Breast epithelium (tissue), 4 donors: ENCODE measurements at regions not wholly inside any gene's neighbourhood (a gene's known extent, or its start where the extent isn't known, plus 50 kb on each side); places are given as distances from the start of the nearest gene placed in this dataset.

Experiments
- DNase-seq, 2 donors: peaks; one replicate each; pipeline ENCODE4 v3.0.0-alpha.2; 2019; ENCODE audit warnings: low spot score in 2 of 2
- H3K27ac ChIP-seq, 2 donors: fragments of 200-600 bp; sonication (generic) in 1 of 2; one replicate each; pipeline ENCODE4 v1.5.1; 2016 to 2019; ENCODE audit warnings: mild to moderate bottlenecking in 1 of 2
- H3K27me3 ChIP-seq, 2 donors: fragments of 200-600 bp; sonication (generic) in 1 of 2; one replicate each; pipeline versions ENCODE4 v1.5.1 to v1.6.0; 2017 to 2019; ENCODE audit warnings: control low read depth in 1 of 2, mild to moderate bottlenecking in 1 of 2
- H3K36me3 ChIP-seq: fragments of 200-600 bp; one replicate; pipeline ENCODE4 v1.5.1; 2019
- H3K4me1 ChIP-seq, 2 donors: fragments of 200-600 bp; sonication (generic); one replicate each; pipeline ENCODE4 v1.5.1; 2016 to 2019; ENCODE audit warnings: control low read depth in 1 of 2
- H3K4me3 ChIP-seq, 3 donors: fragments of 200-600 bp; sonication (generic); 1 replicate in 2 of 3; 2 replicates in 1 of 3; pipeline ENCODE4 v1.5.1; 2016 to 2019; ENCODE audit warnings: mild to moderate bottlenecking in 3 of 3, moderate library complexity in 2 of 3
- H3K9me3 ChIP-seq, 2 donors: fragments of 200-600 bp; sonication (generic) in 1 of 2; one replicate each; pipeline ENCODE4 v1.5.1; 2016 to 2019; ENCODE audit warnings: control low read depth in 1 of 2
- POLR2A ChIP-seq: fragments of 450-650 bp; IDR thresholded peaks from one replicate; pipeline ENCODE4 v1.6.1; 2016; ENCODE audit warnings: antibody characterized with exemption, mild to moderate bottlenecking, moderate library complexity
- POLR2AphosphoS5 ChIP-seq, 3 donors: sonication (generic); formaldehyde crosslinking; IDR thresholded peaks; one replicate each; pipeline ENCODE4 v1.6.1; 2017; ENCODE audit warnings: antibody characterized with exemption in 3 of 3
- intact Hi-C: fragments of 100-400 bp; cut with DNase I; formaldehyde crosslinking; loops from one replicate; pipeline ENCODE4 v1.15.1; 2023; ENCODE audit warnings: low total_unique reads
- TF ChIP-seq, protein P1 (sequence below), 3 donors: fragments of 450-650 bp; IDR thresholded peaks; one replicate each; pipeline ENCODE4 v1.5.1; 2016 to 2017; ENCODE audit warnings: antibody characterized with exemption in 3 of 3, mild to moderate bottlenecking in 3 of 3, moderate library complexity in 3 of 3

DNA sequence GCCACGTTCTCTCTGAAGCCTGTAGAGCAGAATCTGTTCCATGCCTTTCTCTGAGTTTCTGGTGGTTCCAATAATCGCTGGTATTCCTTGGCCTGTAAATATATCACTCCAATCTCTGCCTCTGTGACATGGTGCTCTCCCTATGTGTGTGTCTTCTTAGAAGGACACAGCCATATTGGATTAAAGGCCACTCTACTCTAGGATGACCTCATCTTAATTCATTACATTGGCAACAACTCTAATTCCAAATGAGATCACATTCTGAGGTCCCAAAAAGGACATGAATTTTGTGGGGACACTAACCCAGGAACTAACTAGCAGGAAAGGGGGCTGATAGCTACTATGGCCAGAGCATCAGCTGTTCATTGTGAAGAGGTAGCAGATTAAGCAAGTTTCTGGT lies 110.7 kb downstream of the KLF12 start:
- Histone ChIP-seq H3K36me3 (no peaks in the 10 kb centered on the region), H3K4me1 (no peaks in the 10 kb centered on the region), H3K27me3 (no peaks in the 10 kb centered on the region), H3K9me3 (no peaks in the 10 kb centered on the region), H3K27ac (no peak overlapping the region), H3K4me3 (no peak overlapping the region)
- DNase-seq, result no peak
- intact Hi-C loops, result no loop called here
- TF ChIP-seq, protein P1, sequence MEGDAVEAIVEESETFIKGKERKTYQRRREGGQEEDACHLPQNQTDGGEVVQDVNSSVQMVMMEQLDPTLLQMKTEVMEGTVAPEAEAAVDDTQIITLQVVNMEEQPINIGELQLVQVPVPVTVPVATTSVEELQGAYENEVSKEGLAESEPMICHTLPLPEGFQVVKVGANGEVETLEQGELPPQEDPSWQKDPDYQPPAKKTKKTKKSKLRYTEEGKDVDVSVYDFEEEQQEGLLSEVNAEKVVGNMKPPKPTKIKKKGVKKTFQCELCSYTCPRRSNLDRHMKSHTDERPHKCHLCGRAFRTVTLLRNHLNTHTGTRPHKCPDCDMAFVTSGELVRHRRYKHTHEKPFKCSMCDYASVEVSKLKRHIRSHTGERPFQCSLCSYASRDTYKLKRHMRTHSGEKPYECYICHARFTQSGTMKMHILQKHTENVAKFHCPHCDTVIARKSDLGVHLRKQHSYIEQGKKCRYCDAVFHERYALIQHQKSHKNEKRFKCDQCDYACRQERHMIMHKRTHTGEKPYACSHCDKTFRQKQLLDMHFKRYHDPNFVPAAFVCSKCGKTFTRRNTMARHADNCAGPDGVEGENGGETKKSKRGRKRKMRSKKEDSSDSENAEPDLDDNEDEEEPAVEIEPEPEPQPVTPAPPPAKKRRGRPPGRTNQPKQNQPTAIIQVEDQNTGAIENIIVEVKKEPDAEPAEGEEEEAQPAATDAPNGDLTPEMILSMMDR (IDR thresholded peaks at IDR 0.05), result no peak

DNA sequence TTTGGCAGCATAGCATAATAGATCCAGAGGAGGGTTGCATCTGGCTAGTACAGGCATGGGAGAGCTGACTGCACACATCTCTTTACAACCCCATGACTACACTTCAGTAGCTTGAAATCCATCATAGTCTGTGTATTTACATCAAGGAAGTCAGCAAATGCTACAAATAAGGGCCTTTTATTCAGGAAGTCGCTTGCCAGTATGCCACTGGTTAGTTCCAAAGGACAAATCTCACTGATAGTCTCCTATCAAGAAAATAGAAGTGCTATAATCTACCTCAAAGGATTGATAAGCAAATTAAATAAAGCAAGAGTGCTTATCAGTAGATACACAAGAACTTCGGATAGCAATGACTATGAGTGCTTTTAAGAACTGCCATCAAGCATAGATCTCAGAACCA lies 112.7 kb downstream of the KLF12 start:
- intact Hi-C loops, result no loop called here
- H3K4me3 ChIP-seq, result no peak overlapping the region

DNA sequence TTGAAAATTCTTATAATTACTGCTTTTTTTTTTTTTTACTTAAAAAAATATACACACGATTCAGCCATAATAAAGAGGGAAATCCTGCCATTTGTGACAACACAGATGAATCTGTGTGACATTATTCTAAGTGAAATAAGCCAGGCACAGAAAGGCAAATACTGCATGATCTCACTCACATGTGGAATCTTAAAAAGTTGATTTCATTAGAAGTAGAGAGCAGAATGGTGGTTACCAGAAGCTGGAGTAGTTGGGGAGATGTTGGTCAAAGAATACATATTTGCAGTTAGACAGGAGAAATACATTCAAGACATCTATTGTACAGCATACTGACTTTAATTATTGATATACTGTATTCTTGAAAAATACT lies 116.2 kb downstream of the KLF12 start:
- Histone ChIP-seq H3K4me3 (no peak overlapping the region), H3K27me3 (no peaks in the 10 kb centered on the region)
- intact Hi-C loops, result no loop called here

More for the DNA sequence above, 112.7 kb downstream of the KLF12 start:
- TF ChIP-seq POLR2A (no peak), POLR2AphosphoS5 (IDR thresholded peaks at IDR 0.05) (no peak)
- TF ChIP-seq, protein P1 (IDR thresholded peaks at IDR 0.05), result no peak
- no peaks in the 10 kb centered on the region for H3K4me1 ChIP-seq
- no peak overlapping the region for H3K27ac ChIP-seq
- no peak for DNase-seq
- H3K36me3 ChIP-seq, result no peaks in the 10 kb centered on the region
- H3K27me3 ChIP-seq, result no peaks in the 10 kb centered on the region
- no peaks in the 10 kb centered on the region for H3K9me3 ChIP-seq

DNA sequence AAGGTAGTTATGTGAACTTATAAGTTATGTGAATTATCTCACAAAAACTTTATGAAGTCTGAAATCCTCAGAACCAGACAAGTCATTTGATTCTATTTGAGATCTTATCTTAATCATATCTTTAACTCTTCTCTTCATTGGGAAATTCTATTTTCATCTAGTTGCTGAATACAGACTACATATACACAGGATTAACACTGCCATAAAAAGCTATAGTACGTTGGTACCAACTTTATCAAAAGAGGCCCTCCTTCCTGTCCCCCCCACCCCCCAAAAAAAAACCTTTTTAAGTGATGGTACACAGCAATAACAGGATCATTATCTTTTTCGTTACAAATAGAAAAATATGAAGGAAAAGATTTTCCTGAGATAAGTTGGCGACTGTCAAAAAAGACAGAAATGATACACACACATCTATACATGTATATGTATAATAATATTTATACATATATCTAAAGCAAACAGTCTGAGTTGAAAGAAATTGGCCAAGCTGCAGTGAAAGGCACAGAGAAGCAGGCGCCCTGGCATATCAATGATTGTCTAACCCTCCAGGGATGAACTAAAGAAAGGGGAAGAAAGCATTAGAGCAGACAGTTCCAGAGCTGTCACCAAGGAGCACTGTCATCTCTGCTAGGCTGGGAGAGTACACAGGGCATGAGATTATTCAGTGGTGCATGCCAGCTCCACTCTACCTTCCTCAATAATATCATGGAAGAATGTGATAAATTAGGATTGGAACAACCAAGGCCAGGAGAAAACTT lies 116.7 kb downstream of the KLF12 start:
- intact Hi-C loops, result no loop called here
- DNase-seq, result no peak
- Histone ChIP-seq H3K4me3 (no peak overlapping the region), H3K9me3 (no peaks in the 10 kb centered on the region), H3K27me3 (no peaks in the 10 kb centered on the region), H3K27ac (no peak overlapping the region), H3K36me3 (no peaks in the 10 kb centered on the region), H3K4me1 (no peaks in the 10 kb centered on the region)
- TF ChIP-seq POLR2A (no peak), POLR2AphosphoS5 (IDR thresholded peaks at IDR 0.05) (no peak)
- TF ChIP-seq, protein P1 (IDR thresholded peaks at IDR 0.05), result no peak

More for the DNA sequence above, 116.2 kb downstream of the KLF12 start:
- Histone ChIP-seq H3K27ac (no peak overlapping the region), H3K9me3 (no peaks in the 10 kb centered on the region), H3K4me1 (no peaks in the 10 kb centered on the region), H3K36me3 (no peaks in the 10 kb centered on the region)
- no peak for DNase-seq
- TF ChIP-seq, protein P1 (IDR thresholded peaks at IDR 0.05), result no peak
- TF ChIP-seq POLR2A, result no peak
- no peak for TF ChIP-seq POLR2AphosphoS5 (IDR thresholded peaks at IDR 0.05)

DNA sequence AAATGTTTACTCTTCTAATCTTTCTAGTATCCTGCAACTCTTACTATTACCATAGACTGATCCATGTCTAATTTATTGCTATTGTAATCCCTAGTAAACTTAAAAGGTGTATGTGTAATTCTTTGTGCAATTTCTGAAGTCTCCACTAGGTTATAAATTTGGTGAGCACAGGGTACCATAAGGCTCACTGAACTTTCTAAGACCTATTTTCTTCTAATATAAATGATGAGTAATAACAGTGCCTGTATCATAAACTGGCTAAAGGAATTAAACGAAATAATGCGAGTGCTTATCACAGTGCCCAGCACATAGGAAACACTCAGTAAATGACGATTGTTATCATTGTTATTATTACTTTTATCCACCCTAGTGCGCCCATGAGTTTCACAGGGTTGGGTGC lies 119.1 kb downstream of the KLF12 start:
- no peak overlapping the region for H3K4me3 ChIP-seq
- no peaks in the 10 kb centered on the region for H3K4me1 ChIP-seq
- TF ChIP-seq POLR2AphosphoS5 (IDR thresholded peaks at IDR 0.05), result no peak
- TF ChIP-seq, protein P1 (IDR thresholded peaks at IDR 0.05), result no peak
- no peak for TF ChIP-seq POLR2A
- H3K27ac ChIP-seq, result no peak overlapping the region
- H3K9me3 ChIP-seq, result no peaks in the 10 kb centered on the region
- H3K27me3 ChIP-seq, result no peaks in the 10 kb centered on the region
- no peak for DNase-seq
- intact Hi-C loops, result no loop called here
- H3K36me3 ChIP-seq, result no peaks in the 10 kb centered on the region
